ENCODE measurements at regions not wholly inside any gene's neighbourhood (a gene's known extent, or its start where the extent isn't known, plus 50 kb on each side); places are given as distances from the start of the nearest gene placed in this dataset.
"Not testable (repeated sequence)": the region's sequence is repeated elsewhere in the genome, so short reads cannot be mapped to it uniquely, and the experiment has no call there.

DNA sequence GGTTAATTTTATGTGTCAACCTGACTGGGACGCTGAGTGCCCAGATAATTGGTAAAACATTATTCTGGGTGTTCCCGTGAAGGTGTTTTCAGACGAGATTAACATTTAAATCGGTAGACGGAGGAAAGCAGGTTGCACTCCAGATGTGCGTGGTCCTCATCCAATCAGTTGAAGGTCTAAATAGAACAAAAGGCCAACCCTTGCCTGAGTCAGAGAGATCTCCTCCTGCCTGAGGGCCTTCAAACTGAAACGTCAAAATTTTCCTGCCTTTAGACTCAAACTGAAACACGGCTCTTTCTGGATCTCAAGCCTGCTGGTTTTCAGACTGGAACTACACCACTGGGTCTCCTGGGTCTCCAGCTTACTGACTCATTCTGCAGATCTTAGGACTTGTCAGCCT is 70.9 kb downstream of the NPIPA5 start:
- DNase-seq, result not testable (repeated sequence)

DNA sequence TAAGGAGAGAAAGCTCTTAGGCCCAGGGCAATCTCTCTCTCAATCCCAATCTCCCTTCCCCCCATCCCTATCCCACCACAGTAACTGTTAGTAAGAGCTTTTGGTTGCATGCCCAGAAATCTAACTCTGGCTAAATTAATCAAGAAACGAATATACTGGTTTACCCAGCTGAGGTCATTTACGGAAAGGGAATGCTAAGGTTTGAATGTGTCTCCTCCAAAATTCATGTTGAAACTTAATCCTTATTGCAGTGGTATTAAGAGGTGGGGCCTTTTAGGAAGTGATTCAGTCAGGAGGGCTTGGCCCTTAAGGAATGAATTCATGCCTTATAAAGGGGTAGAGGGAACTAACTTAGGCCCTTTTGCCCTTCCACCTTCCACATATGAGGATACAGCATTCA is 72.2 kb downstream of the NPIPA5 start:
- DNase-seq, result not testable (repeated sequence)

GRCh38 chr16:15303667-15304324 is 74.3 kb downstream of the NPIPA5 start:
- not testable (repeated sequence) for DNase-seq

- not testable (repeated sequence) for DNase-seq
These were observed 81.0 kb downstream of the NPIPA5 start for GRCh38 chr16:15297104-15297503.

GRCh38 chr16:15274796-15275195 is 103.3 kb downstream of the NPIPA5 start:
- DNase-seq, result not testable (repeated sequence)

DNA sequence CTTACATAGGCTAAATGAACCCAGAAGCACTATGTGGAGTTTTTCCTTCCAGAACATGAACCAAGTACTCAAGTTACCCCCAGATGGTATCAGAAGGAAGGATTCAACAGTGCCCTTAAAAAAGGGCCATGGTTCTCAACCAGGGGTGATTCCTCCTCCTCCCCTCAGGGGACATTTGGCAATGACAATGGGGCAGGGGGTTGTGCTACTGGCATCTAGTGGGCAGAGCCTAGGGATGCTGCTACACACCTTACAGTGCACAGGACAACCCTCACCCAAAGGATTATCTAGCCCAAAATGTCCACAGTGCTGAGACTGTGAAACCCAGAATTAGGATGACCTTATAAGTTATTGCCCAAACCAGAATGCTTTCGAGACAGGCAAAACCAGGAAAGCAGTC is 104.1 kb downstream of the NPIPA5 start:
- DNase-seq, result not testable (repeated sequence)

- DNase-seq, result not testable (repeated sequence)
These were observed 111.2 kb downstream of the NPIPA5 start for GRCh38 chr16:15266941-15267340.

DNA sequence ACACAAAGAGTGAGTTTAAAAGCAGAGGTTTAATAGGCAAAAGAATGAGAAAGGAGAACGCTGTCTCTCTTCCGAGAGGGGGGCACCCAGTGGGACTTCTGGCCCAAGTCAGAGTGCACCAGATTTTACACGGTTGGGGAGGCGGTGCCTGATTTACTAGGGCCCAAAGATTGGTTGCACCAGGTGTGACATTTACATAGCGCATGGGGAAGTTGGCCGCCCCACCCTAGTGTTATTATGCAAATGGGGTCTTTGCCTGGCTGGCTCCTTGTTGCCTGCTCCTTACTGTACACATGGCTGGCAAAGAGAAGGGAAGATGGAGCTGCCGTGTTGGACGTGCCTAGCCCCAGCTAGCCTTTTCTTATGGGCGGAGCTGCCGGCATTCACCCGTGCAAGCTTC is 115.9 kb downstream of the NPIPA5 start:
- not testable (repeated sequence) for DNase-seq

- DNase-seq, result not testable (repeated sequence)
These were observed 130.1 kb downstream of the NPIPA5 start for GRCh38 chr16:15247971-15248370.

- DNase-seq, result not testable (repeated sequence)
These were observed 141.3 kb downstream of the NPIPA5 start for GRCh38 chr16:15236674-15237323.

DNA sequence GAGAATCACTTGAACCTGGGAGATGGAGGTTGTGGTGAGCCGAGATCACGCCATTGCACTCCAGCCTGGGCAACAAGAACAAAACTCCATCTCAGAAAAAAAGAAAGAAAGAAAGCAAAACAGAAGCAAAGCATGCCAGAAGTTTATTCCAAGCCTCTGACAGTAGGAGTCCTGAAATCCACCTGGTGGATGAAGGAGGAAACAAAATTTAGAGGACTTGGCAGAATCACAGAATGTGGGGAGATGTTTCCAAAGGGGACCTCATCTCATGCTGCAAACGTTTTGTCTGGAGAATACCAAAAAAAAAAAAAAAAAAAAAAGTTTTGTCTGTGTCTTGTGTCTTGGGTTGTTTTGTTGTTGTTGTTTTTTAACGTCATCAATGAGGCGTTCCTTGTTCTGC is 141.1 kb upstream of the RRN3 start:
- DNase-seq, result not testable (repeated sequence)

DNA sequence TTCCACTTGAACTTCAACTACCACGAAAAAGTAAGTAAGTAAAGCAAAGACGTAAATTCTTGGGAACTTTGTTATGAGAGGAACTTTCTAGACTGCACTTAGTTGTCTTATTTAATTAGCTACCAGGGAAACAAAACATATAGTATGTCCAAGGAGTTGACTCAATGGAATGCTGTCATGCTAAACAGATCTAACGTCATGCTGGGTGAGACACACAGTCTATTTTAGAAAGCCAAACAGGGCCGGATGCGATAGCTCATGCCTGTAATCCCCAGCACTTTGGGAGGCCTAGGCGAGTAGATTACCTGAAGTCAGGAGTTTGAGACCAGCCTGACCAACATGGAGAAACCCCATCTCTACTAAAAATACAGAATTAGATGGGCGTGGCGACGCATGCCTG is 140.6 kb upstream of the RRN3 start:
- DNase-seq, result not testable (repeated sequence)

DNA sequence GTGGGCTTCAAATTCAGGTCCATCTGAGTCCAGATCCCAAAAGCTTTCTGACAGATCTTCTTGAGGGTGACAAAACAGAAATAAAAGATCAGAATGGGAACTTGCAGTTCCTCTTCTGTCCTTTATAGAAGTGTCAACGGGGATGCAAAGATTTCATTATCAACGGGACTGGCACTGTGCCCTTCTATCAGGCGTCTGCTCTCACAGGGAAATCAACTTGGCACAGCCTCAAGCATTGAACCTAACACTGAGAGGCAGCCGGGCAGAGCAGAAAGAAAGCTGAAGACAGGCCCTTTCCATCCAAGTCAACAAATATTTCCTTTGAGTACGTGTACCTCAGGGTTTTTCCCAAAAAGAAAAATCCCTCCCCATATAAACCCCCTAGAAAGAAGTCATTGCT is 136.4 kb upstream of the RRN3 start:
- not testable (repeated sequence) for DNase-seq

GRCh38 chr16:15229661-15230060 is 135.6 kb upstream of the RRN3 start:
- not testable (repeated sequence) for DNase-seq

GRCh38 chr16:15224651-15225050 is 130.6 kb upstream of the RRN3 start:
- not testable (repeated sequence) for DNase-seq

- DNase-seq, result not testable (repeated sequence)
These were observed 129.3 kb upstream of the RRN3 start for GRCh38 chr16:15223398-15223797.

DNA sequence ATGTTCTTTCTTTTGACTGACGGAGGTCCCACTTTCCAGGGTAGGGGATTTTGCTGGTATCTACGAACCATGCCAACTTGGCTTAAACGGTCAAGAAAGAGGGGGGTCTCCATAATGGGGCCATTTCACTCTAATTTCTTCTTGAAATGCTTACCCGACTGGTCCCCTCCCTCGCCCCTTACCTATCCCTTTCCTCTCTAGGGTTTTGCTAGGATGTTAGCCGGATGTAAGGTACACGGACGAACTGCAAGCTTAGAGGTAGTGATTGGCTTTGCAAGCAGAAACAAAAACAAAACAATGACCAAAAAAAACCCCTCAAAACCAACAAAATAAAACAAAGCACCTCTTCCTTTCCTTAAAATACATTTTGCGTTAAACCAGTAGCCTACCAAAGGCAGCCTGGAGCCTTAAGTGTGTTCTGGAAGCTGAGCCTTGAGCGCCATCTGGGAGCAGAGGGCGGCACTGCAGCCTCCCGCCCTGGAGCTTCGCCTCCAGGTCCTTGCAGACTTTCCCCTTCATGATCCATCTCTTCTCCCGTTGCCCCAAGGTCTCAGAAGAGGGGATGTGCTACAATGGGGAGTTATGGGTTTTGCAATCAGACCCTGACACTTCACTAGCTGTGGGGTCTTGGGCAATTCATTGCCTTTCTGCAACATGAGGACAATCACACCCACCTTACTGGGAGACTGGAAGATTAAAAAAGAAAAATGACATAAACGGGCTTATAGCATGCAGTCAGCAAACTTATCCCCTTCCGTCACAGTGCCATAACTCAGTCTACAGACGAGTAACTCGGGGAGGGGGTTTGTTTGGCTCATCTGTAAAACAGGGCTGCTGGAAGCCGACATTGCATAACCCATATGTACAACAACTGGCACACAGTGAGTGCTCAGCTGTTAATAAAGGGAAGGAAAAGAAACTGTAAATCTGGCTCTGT is 125.9 kb upstream of the RRN3 start:
- peak; percentile 9 for DNase-seq

DNA sequence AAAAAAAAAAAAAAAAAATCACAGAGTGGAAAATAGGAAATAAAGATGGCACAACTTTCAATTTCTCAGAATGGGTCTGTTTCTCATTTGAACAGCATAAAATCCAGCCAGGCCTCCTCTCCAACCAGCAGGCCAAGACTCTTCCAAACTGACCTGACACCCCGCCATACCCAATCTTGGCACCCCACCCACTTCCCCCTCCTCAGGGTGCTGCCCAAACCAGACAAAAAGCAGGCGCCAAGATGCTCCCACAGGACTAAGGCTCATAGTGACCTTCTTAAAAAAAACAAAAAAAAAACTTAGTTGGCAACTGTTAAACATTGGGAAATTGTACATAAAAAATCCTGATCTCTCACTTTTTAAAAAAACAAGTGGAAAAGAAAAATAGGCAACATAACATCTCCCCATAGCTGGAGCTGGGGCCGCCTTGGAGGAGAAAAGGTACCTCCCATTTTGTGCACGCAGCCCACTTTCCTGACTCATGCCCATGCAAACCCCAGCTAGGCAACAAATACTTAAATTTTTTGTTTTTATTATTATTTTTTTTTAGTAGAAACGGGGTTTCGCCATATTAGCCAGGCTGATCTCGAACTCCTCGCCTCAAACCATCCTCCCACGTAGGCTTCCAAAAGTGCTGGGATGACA is 124.9 kb upstream of the RRN3 start:
- DNase-seq, result not testable (repeated sequence)

DNA sequence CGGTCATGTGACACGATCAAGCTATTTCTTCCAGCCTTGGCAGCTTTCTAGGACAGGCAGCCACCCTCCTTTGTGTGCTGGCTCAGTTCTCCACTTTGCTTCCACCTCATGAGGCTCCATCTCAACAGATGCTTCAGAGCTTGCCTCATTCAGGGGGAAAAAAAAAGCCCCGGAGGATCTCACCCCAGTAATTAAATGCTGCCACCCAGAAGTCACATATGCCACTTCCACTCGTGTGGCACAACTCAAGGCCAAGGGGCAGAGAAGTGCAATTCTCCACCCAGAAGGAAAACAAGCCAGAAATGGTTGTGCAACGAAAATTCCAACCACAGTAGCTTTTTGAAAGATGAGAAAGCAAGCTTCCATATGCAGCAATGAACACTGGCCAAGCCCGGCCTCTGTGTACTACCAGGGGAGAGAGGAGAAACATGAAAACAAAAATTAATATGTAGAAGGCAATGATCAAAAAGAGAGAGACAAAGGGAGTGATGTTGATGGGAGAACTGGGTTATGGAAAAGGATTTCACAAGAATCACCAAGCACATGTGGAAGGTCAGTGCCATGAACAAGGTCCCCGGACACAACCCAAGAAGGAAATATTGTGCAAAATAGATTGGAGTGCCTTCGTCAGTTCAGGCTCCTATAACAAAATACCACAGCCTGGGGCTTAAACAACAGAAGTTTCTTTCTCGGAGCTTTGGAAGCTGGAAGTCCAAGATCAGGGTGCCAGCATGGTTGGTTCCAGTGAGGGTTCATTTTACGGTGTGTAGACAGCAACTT is 113.3 kb upstream of the RRN3 start:
- DNase-seq, result not testable (repeated sequence)

GRCh38 chr16:15206439-15206838 is 112.4 kb upstream of the RRN3 start:
- DNase-seq, result not testable (repeated sequence)

DNA sequence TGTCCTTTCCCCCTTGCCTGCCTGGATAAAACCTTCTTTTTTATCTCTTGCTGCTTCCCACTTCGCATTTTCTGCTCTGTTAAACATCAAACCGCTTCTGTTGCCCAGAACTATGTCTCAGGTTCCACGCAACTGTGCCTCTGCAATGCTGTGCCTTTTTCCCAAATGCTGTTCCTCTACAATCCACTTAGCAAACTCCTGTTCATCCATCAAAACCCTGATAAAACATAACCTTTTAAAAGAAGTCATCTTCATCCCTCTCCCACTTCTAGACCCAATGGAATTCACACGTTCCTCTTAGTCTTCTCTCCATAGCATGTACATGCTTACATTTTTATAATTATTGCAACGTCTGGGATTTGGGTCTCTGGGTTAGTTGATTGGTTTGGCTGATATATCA is 111.9 kb upstream of the RRN3 start:
- not testable (repeated sequence) for DNase-seq

DNA sequence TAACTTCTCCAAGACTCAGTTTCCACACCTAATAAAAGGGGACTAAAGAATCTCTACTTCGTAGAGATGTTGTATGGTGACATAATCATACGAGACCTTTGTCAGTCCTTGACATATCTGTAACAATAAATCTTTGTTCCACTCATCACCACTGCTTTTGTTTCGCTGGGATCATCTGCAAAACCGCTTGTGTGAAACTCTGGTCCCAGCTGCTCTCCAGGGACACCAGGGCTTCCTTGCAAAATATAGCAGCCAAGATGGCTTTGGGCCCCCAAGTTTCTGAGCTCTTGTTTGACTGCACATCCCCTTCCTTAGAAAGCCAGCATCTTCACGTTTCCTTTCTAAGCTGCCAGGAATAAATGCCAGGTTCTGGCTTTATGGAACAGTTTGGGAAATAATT is 110.5 kb upstream of the RRN3 start:
- not testable (repeated sequence) for DNase-seq
